H1 (cell line): ENCODE measurements at regions not wholly inside any gene's neighbourhood (a gene's known extent, or its start where the extent isn't known, plus 50 kb on each side); places are given as distances from the start of the nearest gene placed in this dataset.

Source experiments
- CTCF ChIA-PET: fragments of 300-600 bp; sonication (Branson Sonifier 250); formaldehyde crosslinking; loops from one replicate; lab custom pipeline; 2021; ENCODE audit not compliant: partially characterized antibody; lab: Charles Lee
- POLR2A ChIA-PET: fragments of 300-600 bp; sonication (Branson Sonifier 250); formaldehyde crosslinking; loops from one replicate; lab custom pipeline; 2021; ENCODE audit warnings: inconsistent platforms; ENCODE audit not compliant: partially characterized antibody; lab: Charles Lee
- DNase-seq, 2 experiments: peaks; one replicate each; pipeline versions ENCODE4 v3.0.0 to v3.0.0-alpha.2; 2010 to 2022; ENCODE audit warnings: low spot score in 2 of 2, low read depth in 1 of 2, mixed read lengths in 1 of 2
- FAIRE-seq: peaks from 2 replicates; lab custom pipeline; 2011; peaks lifted over from hg19 to GRCh38; lab: Jason Lieb, UNC
- H2AFZ ChIP-seq: 2 replicates; pipeline ENCODE4 v1.8.1; 2012; ENCODE audit warnings: low read length, inconsistent platforms
- H2AK5ac ChIP-seq: 2 replicates; pipeline ENCODE4 v1.6.1; 2013; ENCODE audit warnings: low read depth, low read length
- H2BK120ac ChIP-seq: replicated peaks from 2 replicates; pipeline ENCODE3; 2013; ENCODE audit warnings: low read depth, low read length, inconsistent platforms
- H2BK12ac ChIP-seq: 2 replicates; pipeline ENCODE4 v1.6.1; 2013; ENCODE audit warnings: low read depth, low read length
- H2BK15ac ChIP-seq: 2 replicates; pipeline ENCODE4 v1.6.1; 2013; ENCODE audit warnings: low read length
- H2BK20ac ChIP-seq: 2 replicates; pipeline ENCODE4 v1.6.1; 2013; ENCODE audit warnings: low read length
- H2BK5ac ChIP-seq: 2 replicates; pipeline ENCODE4 v1.6.1; 2013; ENCODE audit warnings: low read depth, low read length
- H3K14ac ChIP-seq: 2 replicates; pipeline ENCODE4 v1.6.1; 2013; ENCODE audit warnings: inconsistent platforms; ENCODE audit not compliant: insufficient read length
- H3K18ac ChIP-seq: 2 replicates; pipeline ENCODE4 v1.6.1; 2013; ENCODE audit warnings: low read length; ENCODE audit errors: extremely low read depth
- H3K23ac ChIP-seq: 2 replicates; pipeline ENCODE4 v1.6.1; 2013; ENCODE audit warnings: inconsistent platforms; ENCODE audit not compliant: insufficient read length
- H3K23me2 ChIP-seq: 2 replicates; pipeline ENCODE4 v1.6.1; 2013; ENCODE audit warnings: low read depth, low read length
- H3K27ac ChIP-seq: 2 replicates; pipeline ENCODE4 v1.6.1; 2011; ENCODE audit warnings: low read depth, low read length, inconsistent platforms
- H3K27me3 ChIP-seq, 4 experiments: replicated peaks in 1 of 4; 1 replicate in 1 of 4; 2 replicates in 3 of 4; pipeline versions ENCODE4 v1.6.1 to v1.8.1; 2011 to 2013; ENCODE audit warnings: low read length in 3 of 4, mild to moderate bottlenecking in 3 of 4, inconsistent platforms in 2 of 4, mixed read lengths in 2 of 4, moderate library complexity in 1 of 4; ENCODE audit not compliant: control insufficient read depth in 3 of 4, insufficient read depth in 3 of 4; ENCODE audit errors: extremely low read depth in 1 of 4
- H3K36me3 ChIP-seq, 4 experiments: 2 replicates each; pipeline versions ENCODE4 v1.6.1 to v1.8.1; 2011 to 2013; ENCODE audit warnings: mild to moderate bottlenecking in 4 of 4, low read length in 3 of 4, moderate library complexity in 2 of 4, control low read depth in 1 of 4, inconsistent platforms in 1 of 4; ENCODE audit not compliant: insufficient read depth in 4 of 4, control insufficient read depth in 2 of 4
- H3K4ac ChIP-seq: replicated peaks from 2 replicates; pipeline ENCODE3; 2013; ENCODE audit warnings: low read length, low read depth, mixed read lengths, inconsistent platforms; ENCODE audit not compliant: insufficient read length
- H3K4me1 ChIP-seq, 4 experiments: replicated peaks in 1 of 4; 1 replicate in 1 of 4; 2 replicates in 3 of 4; pipeline versions ENCODE4 v1.6.1 to v1.8.1; 2011 to 2013; ENCODE audit warnings: low read length in 3 of 4, inconsistent platforms in 2 of 4, mixed read lengths in 1 of 4; ENCODE audit not compliant: insufficient read depth in 4 of 4, control insufficient read depth in 3 of 4
- H3K4me2 ChIP-seq, 2 experiments: 2 replicates each; pipeline versions ENCODE4 v1.6.1 to v1.8.1; 2011 to 2013; ENCODE audit warnings: low read depth in 2 of 2, low read length in 2 of 2, control low read depth in 1 of 2, inconsistent platforms in 1 of 2, mild to moderate bottlenecking in 1 of 2; ENCODE audit not compliant: insufficient read depth in 1 of 2
- H3K4me3 ChIP-seq, 4 experiments: fragments of 200-600, 300-600 bp in 1 of 4; sonication (generic), shearing (Covaris generic), sonication (Bioruptor Twin) in 1 of 4; 2 replicates each; pipeline versions ENCODE4 v1.5.1 to v1.8.1; 2011 to 2016; ENCODE audit warnings: low read length in 4 of 4, low read depth in 3 of 4, control low read depth in 2 of 4, inconsistent platforms in 2 of 4, mild to moderate bottlenecking in 2 of 4, mixed read lengths in 1 of 4, moderate library complexity in 1 of 4; ENCODE audit not compliant: insufficient read depth in 2 of 4; ENCODE audit errors: extremely low read depth in 1 of 4
- H3K56ac ChIP-seq: replicated peaks from 2 replicates; pipeline ENCODE3; 2013; ENCODE audit warnings: low read depth, mild to moderate bottlenecking, mixed read lengths, low read length, inconsistent platforms; ENCODE audit not compliant: insufficient read length
- H3K79me1 ChIP-seq: 2 replicates; pipeline ENCODE4 v1.6.1; 2013; ENCODE audit warnings: low read depth, low read length, control low read depth
- H3K79me2 ChIP-seq, 2 experiments: 2 replicates each; pipeline versions ENCODE4 v1.6.1 to v1.8.1; 2012 to 2013; ENCODE audit warnings: low read length in 2 of 2, mild to moderate bottlenecking in 2 of 2, inconsistent platforms in 1 of 2; ENCODE audit not compliant: insufficient read depth in 2 of 2, control insufficient read depth in 1 of 2
- H3K9ac ChIP-seq, 4 experiments: replicated peaks in 1 of 4; 1 replicate in 1 of 4; 2 replicates in 3 of 4; pipeline versions ENCODE4 v1.6.1 to v1.8.1; 2011 to 2013; ENCODE audit warnings: low read depth in 3 of 4, low read length in 3 of 4, control low read depth in 2 of 4, mild to moderate bottlenecking in 2 of 4, moderate library complexity in 2 of 4, inconsistent platforms in 1 of 4; ENCODE audit errors: extremely low read depth in 1 of 4
- H3K9me3 ChIP-seq, 2 experiments: 2 replicates each; pipeline versions ENCODE4 v1.6.1 to v1.8.1; 2012 to 2013; ENCODE audit warnings: mild to moderate bottlenecking in 2 of 2, moderate library complexity in 2 of 2, control low read depth in 1 of 2, inconsistent platforms in 1 of 2, low read depth in 1 of 2, low read length in 1 of 2, mixed read lengths in 1 of 2; ENCODE audit not compliant: insufficient read depth in 2 of 2
- H4K20me1 ChIP-seq, 2 experiments: replicated peaks in 1 of 2; 2 replicates each; pipeline versions ENCODE3 to v1.8.1; 2011 to 2013; ENCODE audit warnings: inconsistent platforms in 2 of 2, low read length in 2 of 2, mild to moderate bottlenecking in 1 of 2; ENCODE audit not compliant: insufficient read depth in 2 of 2, control insufficient read depth in 1 of 2
- H4K5ac ChIP-seq: 2 replicates; pipeline ENCODE4 v1.6.1; 2013; ENCODE audit warnings: low read length, low read depth, mixed read lengths, inconsistent platforms; ENCODE audit not compliant: insufficient read length
- H4K8ac ChIP-seq: 2 replicates; pipeline ENCODE4 v1.8.0; 2013; ENCODE audit warnings: mild to moderate bottlenecking, moderate library complexity, low read length, inconsistent platforms; ENCODE audit not compliant: insufficient read depth; ENCODE audit errors: extremely low read depth
- H4K91ac ChIP-seq: replicated peaks from 2 replicates; pipeline ENCODE3; 2013; ENCODE audit warnings: low read length, mixed read lengths, inconsistent platforms; ENCODE audit not compliant: insufficient read length
- BRCA1 ChIP-seq: IDR thresholded peaks from 2 replicates; pipeline ENCODE4 v1.6.1; 2012; ENCODE audit warnings: low read depth, low read length, improper control_type of control experiment
- CTBP2 ChIP-seq: IDR thresholded peaks from 2 replicates; pipeline ENCODE4 v1.7.0; 2011; ENCODE audit warnings: borderline replicate concordance, mild to moderate bottlenecking, moderate library complexity, mixed read lengths, low read length; ENCODE audit not compliant: insufficient read depth, insufficient read length
- JUN ChIP-seq: IDR thresholded peaks from 2 replicates; pipeline ENCODE4 v1.6.1; 2011; ENCODE audit warnings: low read depth, mild to moderate bottlenecking, improper control_type of control experiment, low read length
- RAD21 ChIP-seq, 2 experiments: IDR thresholded peaks in 1 of 2; conservative IDR thresholded peaks in 1 of 2; 2 replicates each; pipeline ENCODE4 v1.6.1; 2011; ENCODE audit warnings: low read depth in 2 of 2, low read length in 2 of 2, improper control_type of control experiment in 1 of 2, inconsistent platforms in 1 of 2, mild to moderate bottlenecking in 1 of 2, moderate library complexity in 1 of 2
- SP1 ChIP-seq: IDR thresholded peaks from 2 replicates; pipeline ENCODE4 v1.6.1; 2011; ENCODE audit warnings: low read depth, low read length
- SP2 ChIP-seq: IDR thresholded peaks from 2 replicates; pipeline ENCODE4 v1.6.1; 2012; ENCODE audit warnings: mild to moderate bottlenecking, low read length, inconsistent platforms
- SP4 ChIP-seq: IDR thresholded peaks from 2 replicates; pipeline ENCODE4 v1.6.1; 2012; ENCODE audit warnings: low read length, inconsistent platforms
- TAF1 ChIP-seq: IDR thresholded peaks from 2 replicates; pipeline ENCODE4 v1.6.1; 2011; ENCODE audit warnings: mild to moderate bottlenecking, low read depth, low read length
- ZNF274 ChIP-seq: IDR thresholded peaks from 2 replicates; pipeline ENCODE4 v1.7.0; 2012; ENCODE audit warnings: low read length, borderline replicate concordance; ENCODE audit errors: extremely low read depth
- WGBS, 2 experiments: shearing (Covaris generic) in 1 of 2; methylation state at CpG; one replicate each; pipeline versions ENCODE4 v1.1.6 to v1.1.7; 2013 to 2015; ENCODE audit warnings: low lambda C conversion rate in 2 of 2, mixed read lengths in 2 of 2, inconsistent platforms in 1 of 2, low coverage in 1 of 2, missing lambda C conversion rate in 1 of 2; ENCODE audit not compliant: insufficient replicate concordance in 2 of 2, insufficient coverage in 1 of 2, insufficient read length in 1 of 2; ENCODE audit errors: extremely low coverage in 1 of 2, missing lambda C conversion rate in 1 of 2; 5-methylcytosine and 5-hydroxymethylcytosine counted together

GRCh38 chr13:50609011-50609410 lies 234.5 kb downstream of the DLEU7 start:
- no peak for TF ChIP-seq SP2
- TF ChIP-seq SP1: no peak
- TF ChIP-seq SP4: no peak
- TF ChIP-seq TAF1: no peak
- no peak for TF ChIP-seq RAD21 (IDR thresholded peaks at IDR 0.05 in 1 of 2, conservative IDR thresholded peaks at IDR 0.05 in 1 of 2; ENCODE audit: low read depth in 2 of 2, low read length in 2 of 2)
- no peak for TF ChIP-seq ZNF274
- TF ChIP-seq CTBP2: no peak
- no peak for TF ChIP-seq BRCA1
- TF ChIP-seq JUN: no peak
- Histone ChIP-seq H3K9ac (no peak overlapping the region), H3K4me2 (no peak overlapping the region), H2BK20ac (no peak overlapping the region), H3K56ac (no peak overlapping the region), H4K20me1 (no peaks in the 10 kb centered on the region), H4K5ac (no peak overlapping the region), H2BK12ac (no peak overlapping the region), H3K79me1 (no peaks in the 10 kb centered on the region), H4K91ac (no peak overlapping the region), H3K4ac (no peak overlapping the region), H3K4me1 (no peaks in the 10 kb centered on the region), H3K79me2 (no peaks in the 10 kb centered on the region), H2AFZ (no peak overlapping the region), H3K4me3 (no peak overlapping the region), H3K9me3 (no peaks in the 10 kb centered on the region), H3K23ac (no peak overlapping the region), H3K14ac (no peak overlapping the region), H4K8ac (no peak overlapping the region), H3K18ac (no peak overlapping the region), H3K27ac (no peak overlapping the region), H2BK15ac (no peak overlapping the region), H3K23me2 (no peaks in the 10 kb centered on the region), H3K27me3 (no peaks in the 10 kb centered on the region), H2BK120ac (no peak overlapping the region), H3K36me3 (no peaks in the 10 kb centered on the region), H2AK5ac (no peak overlapping the region), H2BK5ac (no peak overlapping the region)
- ChIA-PET CTCF (interaction anchor here (1.1 kb wide), 1 partner anchor 14 kb away, joined by 4 read pairs; no protein-coding TSS in a partner anchor), POLR2A (interaction anchor here (1.1 kb wide), 1 partner anchor 10 kb away, joined by 3 read pairs; no protein-coding TSS in a partner anchor)
- FAIRE-seq (no peak), DNase-seq (no peak)
- 78% methylated on average over 3 of the region's 3 CpGs; no CpG with 5 or more reads in 1 of the 2 experiments for WGBS, 2 experiments
